Suprapubic skin (tissue), 4 donors: ENCODE measurements at regions not wholly inside any gene's neighbourhood (a gene's known extent, or its start where the extent isn't known, plus 50 kb on each side); places are given as distances from the start of the nearest gene placed in this dataset.

Experiments
- EP300 ChIP-seq: sonication (generic); formaldehyde crosslinking; IDR thresholded peaks from one replicate; pipeline ENCODE4 v1.6.1; 2017; ENCODE audit warnings: antibody characterized with exemption
- POLR2A ChIP-seq, 2 donors: fragments of 450-650 bp; IDR thresholded peaks; one replicate each; pipeline ENCODE4 v1.6.1; 2017; ENCODE audit warnings: antibody characterized with exemption in 2 of 2, mild to moderate bottlenecking in 2 of 2, moderate library complexity in 2 of 2
- POLR2AphosphoS5 ChIP-seq, 3 donors: sonication (generic); formaldehyde crosslinking; IDR thresholded peaks; one replicate each; pipeline ENCODE4 v1.6.1; 2017; ENCODE audit warnings: antibody characterized with exemption in 3 of 3
- TF ChIP-seq, protein P1 (sequence below), 2 donors: fragments of 200-600 bp in 1 of 2; fragments of 450-650 bp in 1 of 2; sonication (generic) in 1 of 2; IDR thresholded peaks; one replicate each; pipeline ENCODE4 v1.5.1; 2016 to 2019; ENCODE audit warnings: antibody characterized with exemption in 2 of 2, mild to moderate bottlenecking in 1 of 2, moderate library complexity in 1 of 2

- TF ChIP-seq, protein P1, sequence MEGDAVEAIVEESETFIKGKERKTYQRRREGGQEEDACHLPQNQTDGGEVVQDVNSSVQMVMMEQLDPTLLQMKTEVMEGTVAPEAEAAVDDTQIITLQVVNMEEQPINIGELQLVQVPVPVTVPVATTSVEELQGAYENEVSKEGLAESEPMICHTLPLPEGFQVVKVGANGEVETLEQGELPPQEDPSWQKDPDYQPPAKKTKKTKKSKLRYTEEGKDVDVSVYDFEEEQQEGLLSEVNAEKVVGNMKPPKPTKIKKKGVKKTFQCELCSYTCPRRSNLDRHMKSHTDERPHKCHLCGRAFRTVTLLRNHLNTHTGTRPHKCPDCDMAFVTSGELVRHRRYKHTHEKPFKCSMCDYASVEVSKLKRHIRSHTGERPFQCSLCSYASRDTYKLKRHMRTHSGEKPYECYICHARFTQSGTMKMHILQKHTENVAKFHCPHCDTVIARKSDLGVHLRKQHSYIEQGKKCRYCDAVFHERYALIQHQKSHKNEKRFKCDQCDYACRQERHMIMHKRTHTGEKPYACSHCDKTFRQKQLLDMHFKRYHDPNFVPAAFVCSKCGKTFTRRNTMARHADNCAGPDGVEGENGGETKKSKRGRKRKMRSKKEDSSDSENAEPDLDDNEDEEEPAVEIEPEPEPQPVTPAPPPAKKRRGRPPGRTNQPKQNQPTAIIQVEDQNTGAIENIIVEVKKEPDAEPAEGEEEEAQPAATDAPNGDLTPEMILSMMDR (IDR thresholded peaks at IDR 0.05): no peak
- TF ChIP-seq EP300 (no peak), POLR2A (IDR thresholded peaks at IDR 0.05) (no peak), POLR2AphosphoS5 (IDR thresholded peaks at IDR 0.05) (no peak)
These were observed 785.5 kb upstream of the RBFOX1 start for GRCh38 chr16:6547131-6547530.
